ENCODE measurements at regions not wholly inside any gene's neighbourhood (a gene's known extent, or its start where the extent isn't known, plus 50 kb on each side); places are given as distances from the start of the nearest gene placed in this dataset.

DNA sequence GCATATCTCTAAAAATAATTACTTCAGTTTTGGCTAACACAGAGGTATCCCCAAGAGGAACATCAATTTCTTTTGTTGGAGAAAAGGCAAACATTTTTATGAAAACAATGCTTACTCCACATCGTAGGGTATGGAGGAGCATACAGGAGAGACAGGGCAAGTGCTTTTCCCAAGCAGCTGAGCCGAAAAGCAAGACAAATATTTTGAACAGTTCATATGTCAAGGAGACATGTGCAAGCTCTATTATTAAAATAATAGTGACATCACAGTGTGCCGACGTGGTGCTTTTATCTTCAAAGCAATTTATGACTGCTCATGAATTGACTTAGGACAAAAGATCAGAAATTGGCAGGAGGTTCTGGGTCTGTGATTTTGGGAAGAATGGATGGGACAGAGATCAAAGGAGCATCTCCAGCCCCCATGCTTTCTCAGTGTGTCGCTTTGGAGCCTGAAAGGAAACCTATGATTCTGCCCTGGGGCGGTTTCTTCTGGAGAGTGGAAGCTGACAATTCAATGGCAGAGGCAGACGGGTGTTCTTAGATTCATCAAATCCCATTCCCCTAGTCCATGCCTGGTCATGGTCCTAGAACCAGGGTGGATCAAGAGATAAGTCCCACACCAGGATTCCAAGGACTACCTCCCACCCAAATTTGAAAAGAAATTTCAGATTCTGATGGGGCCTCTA, 97.1 kb downstream of the JCAD start:
- no peak for DNase-seq

- DNase-seq: no peak
Measured at GRCh38 chr10:29961351-29961750, 98.0 kb downstream of the JCAD start.

DNA sequence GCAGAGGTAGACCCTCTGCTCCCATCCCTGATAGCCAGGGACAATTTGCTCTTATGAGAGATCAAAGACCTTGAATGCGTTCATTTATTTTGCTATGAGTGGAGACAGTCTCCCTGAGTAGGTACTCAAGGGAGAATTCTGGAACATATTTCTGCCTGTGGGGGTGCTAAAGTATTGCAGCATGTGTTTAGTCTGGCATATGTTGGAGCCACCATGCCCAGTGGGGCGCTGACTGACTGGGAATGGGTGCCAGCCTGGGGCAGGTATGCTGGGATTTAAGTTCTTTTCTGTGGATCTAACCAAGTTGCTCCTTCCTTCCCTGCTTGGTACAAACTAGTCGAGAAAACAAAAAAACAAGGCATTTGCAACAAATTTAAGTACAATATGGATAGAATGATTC, 99.1 kb downstream of the JCAD start:
- DNase-seq: no peak

- DNase-seq: no peak
Measured at GRCh38 chr10:29959586-29959985, 99.8 kb downstream of the JCAD start.

GRCh38 chr10:29958440-29958839, 100.9 kb downstream of the JCAD start:
- DNase-seq: no peak

DNA sequence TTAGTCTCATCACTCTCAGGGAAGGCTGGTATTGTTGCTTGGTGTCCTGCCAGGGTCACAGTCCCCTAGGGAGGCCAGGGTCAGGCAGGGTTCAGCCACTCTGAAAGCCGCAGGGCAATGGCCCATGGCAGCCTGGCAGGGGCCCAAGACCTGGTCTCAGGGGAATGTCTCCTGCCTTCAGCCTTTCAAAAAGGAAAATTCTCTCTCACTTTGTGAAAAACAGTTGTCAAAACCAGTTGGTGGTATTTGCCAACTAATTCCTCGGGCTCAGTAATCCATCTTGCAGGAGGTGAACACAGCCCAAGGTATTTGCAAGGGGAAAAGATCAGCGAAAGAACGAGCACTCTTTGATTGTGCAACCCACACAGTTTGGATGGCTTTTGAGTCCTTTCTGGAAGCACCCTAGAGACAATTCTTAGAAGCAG, 101.5 kb downstream of the JCAD start:
- no peak for DNase-seq

- DNase-seq: no peak
Measured at GRCh38 chr10:29957236-29957635, 102.2 kb downstream of the JCAD start.

GRCh38 chr10:29956335-29956924, 103.0 kb downstream of the JCAD start:
- DNase-seq: no peak

DNA sequence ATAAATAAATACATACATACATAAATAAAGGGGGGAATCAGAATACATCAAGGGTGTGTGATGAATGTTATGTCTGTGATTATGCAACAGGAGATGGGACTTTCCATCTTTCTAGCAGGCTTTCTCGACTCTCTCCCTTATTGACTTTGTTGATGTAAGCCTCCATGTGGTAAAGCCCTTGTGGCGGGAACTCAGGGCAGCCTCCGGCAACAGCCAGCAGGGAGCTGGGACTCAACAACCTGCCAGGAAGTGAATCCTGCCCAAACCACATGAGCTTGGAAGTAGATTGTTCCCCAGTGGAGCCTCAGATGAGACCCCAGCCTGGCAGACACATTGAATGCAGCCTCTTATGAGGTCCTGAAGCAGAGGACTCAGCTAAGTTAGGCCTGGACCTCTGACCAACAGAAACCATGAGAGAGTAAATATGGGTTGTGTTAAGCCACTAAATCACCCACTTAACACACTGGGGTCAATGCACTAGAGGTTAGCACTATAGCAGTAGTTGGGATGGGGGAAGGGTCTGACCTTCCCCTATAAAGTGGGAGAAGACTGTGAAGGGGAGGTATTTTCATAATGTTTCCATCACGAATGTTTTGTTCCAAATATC, 104.0 kb downstream of the JCAD start:
- no peak for DNase-seq

- DNase-seq: no peak
Measured at GRCh38 chr10:29951441-29951931, 107.9 kb downstream of the JCAD start.

DNA sequence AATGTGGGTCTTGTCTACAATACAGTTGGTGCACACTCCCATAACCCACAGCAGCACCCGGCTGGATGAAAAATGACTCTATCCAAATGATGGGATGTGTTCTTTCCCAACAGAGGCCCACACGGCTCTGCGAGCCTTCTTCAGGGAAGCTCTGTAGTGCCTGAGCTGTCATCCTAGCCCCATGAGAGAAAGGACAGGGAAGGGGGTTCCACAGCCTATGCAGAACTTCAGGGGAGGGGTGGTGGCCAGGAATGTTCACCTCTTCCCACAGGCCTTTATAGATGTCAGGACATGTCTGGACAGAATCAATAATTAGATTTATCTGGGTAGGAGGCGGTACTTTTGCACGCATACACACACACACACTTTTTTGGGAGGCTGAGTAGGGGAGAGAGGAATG, 109.0 kb downstream of the JCAD start:
- no peak for DNase-seq

GRCh38 chr10:29949411-29950011, 109.9 kb downstream of the JCAD start:
- DNase-seq: no peak

GRCh38 chr10:29948881-29949355, 110.5 kb downstream of the JCAD start:
- peak; percentile 13 for DNase-seq

GRCh38 chr10:29947701-29948060, 111.7 kb downstream of the JCAD start:
- DNase-seq: no peak

GRCh38 chr10:29946953-29947700, 112.3 kb downstream of the JCAD start:
- no peak for DNase-seq

GRCh38 chr10:29946614-29946952, 112.8 kb downstream of the JCAD start:
- no peak for DNase-seq

DNA sequence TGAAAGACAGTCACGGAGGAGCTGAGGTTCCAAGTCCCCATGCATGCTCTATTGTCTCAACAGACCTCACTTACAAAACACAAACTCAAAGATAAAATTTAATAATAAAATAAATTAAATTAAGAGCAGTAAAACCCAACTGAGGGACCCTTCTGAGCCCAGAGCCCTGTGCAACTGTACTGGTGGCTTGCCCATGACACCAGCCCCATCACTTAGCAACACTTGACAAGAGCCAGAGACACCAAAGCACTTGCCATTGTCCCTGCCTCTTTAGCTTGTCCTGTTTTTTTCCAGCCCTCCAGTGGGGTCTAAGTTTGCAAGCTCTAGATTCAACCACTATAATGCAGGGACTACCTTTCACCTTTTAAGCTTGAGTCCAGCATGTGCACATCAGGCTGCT, 117.9 kb downstream of the JCAD start:
- no peak for DNase-seq

DNA sequence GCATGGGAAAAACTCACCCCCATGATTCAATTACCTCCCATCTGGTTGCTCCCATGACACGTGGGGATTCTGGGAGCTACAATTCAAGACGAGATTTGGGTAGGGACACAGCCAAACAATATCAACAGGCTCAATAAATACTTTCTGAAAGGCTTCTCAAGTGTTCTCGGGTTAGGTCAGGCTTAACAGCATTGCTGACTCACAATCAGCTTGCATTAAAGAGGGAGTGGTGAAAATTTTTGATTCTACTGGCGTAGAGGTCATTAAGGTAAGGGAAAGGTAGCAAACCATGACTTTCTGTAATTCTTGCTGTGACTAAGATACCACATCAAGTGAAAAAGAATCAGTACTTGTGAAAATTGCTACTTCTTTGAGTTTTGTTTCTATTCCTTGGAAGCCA, 126.4 kb downstream of the JCAD start:
- no peak for DNase-seq

GRCh38 chr10:29931833-29932232, 127.6 kb downstream of the JCAD start:
- no peak for DNase-seq

GRCh38 chr10:29929006-29929405, 130.4 kb downstream of the JCAD start:
- DNase-seq: no peak

DNA sequence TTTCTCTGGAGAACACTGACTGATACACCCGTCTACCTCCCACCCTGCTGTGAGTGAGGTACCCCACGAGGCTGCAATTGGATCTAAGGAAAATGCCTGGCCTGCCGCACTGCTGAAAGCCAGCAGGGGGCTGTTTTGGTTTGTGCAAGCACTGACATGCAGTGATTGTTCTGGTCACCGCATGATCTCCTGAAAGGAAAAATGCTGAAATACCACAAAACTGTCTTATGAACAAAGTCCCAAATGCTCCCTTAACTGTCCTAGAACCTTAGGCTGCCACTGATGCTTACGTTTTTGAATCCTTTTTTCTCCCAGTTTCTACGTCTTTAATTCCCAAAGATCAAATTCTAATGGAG, 132.7 kb downstream of the JCAD start:
- DNase-seq: no peak

- no peak for DNase-seq
Measured at GRCh38 chr10:29925771-29926692, 133.4 kb downstream of the JCAD start.
